GM06990 (cell line): ENCODE measurements at regions not wholly inside any gene's neighbourhood (a gene's known extent, or its start where the extent isn't known, plus 50 kb on each side); places are given as distances from the start of the nearest gene placed in this dataset.
A peak's percentile ranks its signal among the peaks of the same experiment; 100 is the strongest.

Experiments
- DNase-seq: peaks from one replicate; pipeline ENCODE4 v3.0.0-alpha.2; 2011; ENCODE audit not compliant: insufficient read length; ENCODE audit errors: extremely low read depth
- H3K27me3 ChIP-seq: replicated peaks from 2 replicates; pipeline ENCODE4 v1.6.0; 2011; ENCODE audit warnings: low read length; ENCODE audit not compliant: control insufficient read depth, insufficient read depth
- H3K36me3 ChIP-seq: 2 replicates; pipeline ENCODE4 v1.5.1; 2011; ENCODE audit warnings: low read length; ENCODE audit not compliant: control insufficient read depth, insufficient read depth
- H3K4me3 ChIP-seq: replicated peaks from 2 replicates; pipeline ENCODE4 v1.5.1; 2011; ENCODE audit warnings: low read depth, mild to moderate bottlenecking, control low read depth, low read length
- CTCF ChIP-seq: IDR thresholded peaks from 2 replicates; pipeline ENCODE4 v1.5.1; 2011; ENCODE audit warnings: low read length, control low read depth, mild to moderate bottlenecking, inconsistent platforms; ENCODE audit not compliant: insufficient read depth, poor library complexity, severe bottlenecking

GRCh38 chr4:89657931-89658700 lies 178.8 kb downstream of the SNCA start:
- H3K27me3 ChIP-seq = no peaks in the 10 kb centered on the region
- H3K4me3 ChIP-seq = no peak overlapping the region
- peak; percentile 29 for DNase-seq
- no peaks in the 10 kb centered on the region for H3K36me3 ChIP-seq
- peak; percentile 44 for TF ChIP-seq CTCF

DNA sequence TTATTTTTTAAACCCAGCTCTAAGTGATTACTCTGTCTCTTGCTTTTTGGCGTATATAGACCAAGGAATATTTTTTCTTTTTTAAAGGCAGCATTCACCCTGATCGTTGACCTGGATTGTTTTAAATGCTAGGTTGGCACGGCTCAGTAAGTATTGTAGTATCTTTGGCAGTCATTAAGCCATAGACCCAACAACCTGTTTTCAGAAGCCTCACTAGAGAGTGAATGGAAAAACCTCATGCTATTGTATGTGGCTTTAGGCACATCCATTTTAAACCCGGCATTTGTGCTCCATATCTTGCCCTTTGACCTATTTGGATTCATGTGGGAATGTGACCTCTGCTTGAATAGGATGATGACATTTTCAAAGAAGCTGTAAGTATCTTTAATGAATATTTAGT lies 183.9 kb downstream of the SNCA start:
- H3K4me3 ChIP-seq = no peak overlapping the region
- no peak for DNase-seq
- no peak for TF ChIP-seq CTCF
- no peaks in the 10 kb centered on the region for H3K36me3 ChIP-seq
- H3K27me3 ChIP-seq = no peaks in the 10 kb centered on the region

- no peak for TF ChIP-seq CTCF
- H3K4me3 ChIP-seq = no peak overlapping the region
- H3K36me3 ChIP-seq = no peaks in the 10 kb centered on the region
- no peak for DNase-seq
- H3K27me3 ChIP-seq = no peaks in the 10 kb centered on the region
Measured at GRCh38 chr4:89645482-89645881, 191.5 kb downstream of the SNCA start.

- no peak for TF ChIP-seq CTCF
- no peak for DNase-seq
- H3K27me3 ChIP-seq = no peaks in the 10 kb centered on the region
- H3K4me3 ChIP-seq = no peak overlapping the region
- no peaks in the 10 kb centered on the region for H3K36me3 ChIP-seq
Measured at GRCh38 chr4:89641367-89641687, 195.6 kb downstream of the SNCA start.

GRCh38 chr4:89640620-89641366 lies 196.2 kb downstream of the SNCA start:
- H3K27me3 ChIP-seq = no peaks in the 10 kb centered on the region
- H3K4me3 ChIP-seq = no peak overlapping the region
- DNase-seq = no peak
- H3K36me3 ChIP-seq = no peaks in the 10 kb centered on the region
- TF ChIP-seq CTCF = peak; percentile 19
